HepG2 (cell line): ENCODE measurements at regions not wholly inside any gene's neighbourhood (a gene's known extent, or its start where the extent isn't known, plus 50 kb on each side); places are given as distances from the start of the nearest gene placed in this dataset.

Experiments
- SP5 ChIP-seq: IDR thresholded peaks from 2 replicates; pipeline ENCODE4 v1.6.1; 2016; ENCODE audit warnings: low read depth, borderline replicate concordance
- TAF1 ChIP-seq: sonication (generic); formaldehyde crosslinking; IDR thresholded peaks from 2 replicates; pipeline ENCODE4 v1.4.0; 2020; ENCODE audit warnings: missing genetic modification reagents
- ZNF451 ChIP-seq: sonication (generic); formaldehyde crosslinking; IDR thresholded peaks from 2 replicates; pipeline ENCODE4 v1.5.0; 2020; ENCODE audit warnings: mild to moderate bottlenecking, missing genetic modification reagents
- ZNF775 ChIP-seq: sonication (generic); formaldehyde crosslinking; IDR thresholded peaks from 2 replicates; pipeline ENCODE4 v1.4.0; 2020; ENCODE audit warnings: missing genetic modification reagents, mild to moderate bottlenecking, moderate library complexity, borderline replicate concordance

- TF ChIP-seq ZNF775 (CRISPR knock-in tag) (no peak), SP5 (no peak), TAF1 (CRISPR knock-in tag) (no peak), ZNF451 (CRISPR knock-in tag) (no peak)
These were observed 597.3 kb upstream of the TYRP1 start for GRCh38 chr9:12095931-12096330.
